ENCODE measurements at regions not wholly inside any gene's neighbourhood (a gene's known extent, or its start where the extent isn't known, plus 50 kb on each side); places are given as distances from the start of the nearest gene placed in this dataset.
A peak's percentile ranks its signal among the peaks of the same experiment; 100 is the strongest.
"Not testable (repeated sequence)": the region's sequence is repeated elsewhere in the genome, so short reads cannot be mapped to it uniquely, and the experiment has no call there.

GRCh38 chr19:20315543-20315942 is 148.5 kb downstream of the ZNF486 start:
- DNase-seq (ENCODE audit: extremely low read depth in 1 of 11, low read depth in 9 of 11, low spot score in 4 of 11): no peak

DNA sequence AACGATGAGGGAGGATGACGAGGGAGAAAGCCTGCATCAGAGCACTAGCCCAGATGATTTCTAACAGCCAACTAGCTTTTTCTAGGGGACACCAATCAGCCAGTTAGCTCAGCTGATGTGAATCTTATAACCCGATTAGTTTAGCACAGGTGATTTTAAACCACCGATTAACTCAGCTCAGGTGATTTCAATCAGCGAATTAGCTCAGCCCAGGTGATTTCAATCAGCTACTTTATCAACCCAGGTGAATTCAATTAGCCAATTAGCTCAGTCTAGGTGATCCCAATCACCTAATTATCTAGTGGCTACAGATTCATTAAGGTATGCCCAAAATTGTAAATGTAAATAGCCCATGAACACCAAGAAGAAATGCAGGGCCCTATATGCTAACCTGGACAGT is 146.9 kb downstream of the ZNF486 start:
- no peak for DNase-seq (ENCODE audit: extremely low read depth in 1 of 11, low read depth in 9 of 11, low spot score in 4 of 11)

DNA sequence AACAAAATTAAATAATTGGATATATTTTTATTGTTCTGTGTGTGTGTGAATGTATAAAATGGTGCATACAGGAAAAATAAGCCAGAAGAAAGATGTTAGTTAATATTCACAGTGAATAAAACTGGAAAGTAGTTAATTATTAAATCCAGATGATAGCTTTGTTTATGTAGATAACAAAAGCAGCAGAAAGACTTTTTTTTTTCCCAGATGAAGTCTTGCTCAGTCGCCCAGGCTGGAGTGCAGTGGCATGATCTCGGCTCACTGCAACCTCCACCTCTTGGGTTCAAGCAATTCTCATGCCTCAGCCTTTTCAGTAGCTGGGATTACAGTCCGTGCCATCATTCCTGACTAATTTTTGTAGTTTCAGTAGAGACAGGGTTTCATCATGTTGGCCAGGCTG is 140.1 kb downstream of the ZNF486 start:
- no peak for DNase-seq (ENCODE audit: extremely low read depth in 1 of 11, low read depth in 9 of 11, low spot score in 4 of 11)

DNA sequence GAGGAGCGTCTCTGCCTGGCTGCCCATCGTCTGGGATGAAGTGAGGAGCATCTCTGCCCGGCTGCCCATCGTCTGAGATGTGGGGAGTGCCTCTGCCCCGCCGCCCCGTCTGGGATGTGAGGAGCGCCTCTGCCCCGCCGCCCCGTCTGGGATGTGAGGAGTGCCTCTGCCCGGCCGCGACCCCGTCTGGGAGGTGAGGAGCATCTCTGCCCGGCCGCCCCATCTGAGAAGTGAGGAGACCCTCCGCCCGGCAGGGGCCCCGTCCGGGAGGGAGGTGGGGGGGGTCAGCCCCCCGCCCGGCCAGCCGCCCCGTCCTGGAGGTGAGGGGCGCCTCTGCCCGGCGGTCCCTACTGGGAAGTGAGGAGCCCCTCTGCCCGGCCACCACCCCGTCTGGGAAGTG is 129.3 kb downstream of the ZNF486 start:
- not testable (repeated sequence) for DNase-seq (ENCODE audit: extremely low read depth in 1 of 11, low read depth in 9 of 11, low spot score in 4 of 11)

DNA sequence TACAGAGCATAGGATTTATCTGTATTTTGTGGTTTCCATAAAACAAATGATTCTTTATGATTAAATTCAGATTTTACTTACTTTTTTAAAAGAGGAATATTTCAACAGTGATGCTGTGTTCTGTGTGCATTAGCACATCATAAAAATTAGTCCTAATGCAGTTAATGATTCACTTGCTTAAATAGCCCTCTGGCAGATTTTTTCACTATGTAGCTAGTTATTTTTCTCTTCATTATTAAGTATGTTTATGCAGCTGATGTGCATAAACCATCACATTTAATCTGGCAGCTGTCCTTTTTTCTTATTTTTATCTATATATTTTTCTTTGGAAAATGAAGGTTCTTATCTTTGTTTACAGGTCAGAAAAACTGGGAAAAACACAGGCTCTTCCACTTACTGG is 127.2 kb downstream of the ZNF486 start:
- no peak for DNase-seq (ENCODE audit: extremely low read depth in 1 of 11, low read depth in 9 of 11, low spot score in 4 of 11)

DNA sequence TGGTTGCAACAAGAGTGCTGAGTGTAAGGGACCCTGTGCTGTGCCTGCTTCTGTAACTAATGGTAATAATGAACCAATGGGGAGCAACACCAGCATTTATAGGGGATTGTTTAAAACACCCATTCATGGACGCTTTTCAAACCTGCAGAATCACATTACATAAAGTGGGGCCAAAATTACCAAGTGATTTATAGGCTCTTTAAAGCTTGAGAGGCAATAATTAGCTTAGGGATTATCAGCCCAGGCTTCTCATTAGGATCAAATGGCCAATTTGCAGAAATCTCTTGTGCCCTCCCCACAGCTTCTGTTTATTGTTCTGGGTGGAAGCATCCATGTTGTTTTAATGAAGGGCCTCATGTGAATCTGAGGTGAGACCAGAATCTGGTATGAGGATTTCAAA is 125.5 kb downstream of the ZNF486 start:
- DNase-seq (ENCODE audit: extremely low read depth in 1 of 11, low read depth in 9 of 11, low spot score in 4 of 11): not testable (repeated sequence)

DNA sequence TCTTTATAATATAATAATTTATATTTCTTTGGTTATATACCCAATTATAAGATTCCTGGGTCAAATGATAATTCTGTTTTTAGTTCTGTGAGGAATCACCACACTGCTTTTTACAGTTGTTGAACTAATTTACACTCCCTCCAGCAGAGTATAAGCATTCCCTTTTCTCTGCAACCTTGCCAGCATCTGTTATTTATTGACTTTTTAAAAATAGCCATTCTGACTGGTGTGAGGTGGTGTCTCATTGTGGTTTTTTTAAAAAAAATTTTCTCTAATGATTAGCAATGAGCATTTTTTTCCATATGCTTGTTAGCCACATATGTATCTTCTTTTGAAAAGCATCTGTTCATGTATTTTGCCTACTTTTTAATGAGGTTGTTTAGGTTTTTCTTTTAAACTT is 122.2 kb downstream of the ZNF486 start:
- DNase-seq (ENCODE audit: extremely low read depth in 1 of 11, low read depth in 9 of 11, low spot score in 4 of 11): no peak

- no peak for DNase-seq (ENCODE audit: extremely low read depth in 1 of 11, low read depth in 9 of 11, low spot score in 4 of 11)
These were observed 120.1 kb downstream of the ZNF486 start for GRCh38 chr19:20287070-20287469.

DNA sequence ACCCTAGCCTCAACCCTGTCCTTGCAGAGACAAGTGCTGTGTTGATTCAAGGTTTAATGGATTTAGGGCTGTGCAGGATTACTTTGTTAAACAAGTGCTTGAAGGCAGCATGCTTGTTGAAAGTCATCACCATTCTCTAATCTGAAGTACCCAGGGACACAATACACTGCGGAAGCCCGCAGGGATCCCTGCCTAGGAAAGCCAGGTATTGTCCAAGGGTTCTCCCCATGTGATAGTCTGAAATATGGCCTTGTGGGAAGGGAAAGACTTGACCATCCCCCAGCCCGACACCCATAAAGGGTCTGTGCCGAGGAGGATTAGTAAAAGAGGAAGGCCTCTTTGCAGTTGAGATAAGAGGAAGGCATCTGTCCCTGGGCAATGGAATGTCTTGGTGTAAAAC is 118.9 kb downstream of the ZNF486 start:
- peak in 2 of 11 donors; percentile 5 to 25 for DNase-seq (ENCODE audit: extremely low read depth in 1 of 11, low read depth in 9 of 11, low spot score in 4 of 11)

DNA sequence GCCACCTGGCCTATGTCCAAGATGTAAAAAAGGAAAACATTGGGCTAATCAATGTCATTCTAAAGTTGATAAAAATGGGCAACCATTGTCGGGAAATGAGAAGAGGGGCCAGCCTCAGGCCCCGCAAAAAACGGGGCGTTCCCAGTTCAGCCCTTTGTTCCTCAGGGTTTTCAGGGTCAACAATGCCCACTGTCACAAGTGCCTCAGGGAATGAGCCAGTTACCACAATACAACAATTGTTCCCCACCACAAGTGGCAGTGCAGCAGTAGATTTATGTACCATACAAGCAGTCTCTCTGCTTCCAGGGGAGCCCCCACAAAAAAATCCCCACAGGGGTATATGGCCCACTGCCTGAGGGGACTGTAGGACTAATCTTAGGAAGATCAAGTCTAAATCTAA is 112.5 kb downstream of the ZNF486 start:
- DNase-seq (ENCODE audit: extremely low read depth in 1 of 11, low read depth in 9 of 11, low spot score in 4 of 11): no peak

DNA sequence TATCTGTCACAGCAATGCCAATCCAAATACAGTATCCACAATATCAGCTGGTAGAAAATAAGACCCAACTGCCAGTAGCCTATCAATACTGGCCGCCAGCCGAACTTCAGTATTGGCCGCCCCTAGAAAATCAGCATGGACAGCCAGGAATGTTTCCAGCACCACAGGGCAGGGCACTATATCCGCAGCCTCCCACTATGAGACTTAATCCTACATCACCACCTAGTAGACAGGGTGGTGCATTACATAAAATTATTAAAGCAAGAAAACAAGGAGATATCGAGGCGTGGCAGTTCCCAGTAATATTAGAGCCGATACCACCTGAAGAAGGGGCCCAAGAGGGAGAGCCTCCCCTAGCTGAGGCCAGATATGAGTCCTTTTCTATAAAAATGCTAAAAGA is 111.3 kb downstream of the ZNF486 start:
- DNase-seq (ENCODE audit: extremely low read depth in 1 of 11, low read depth in 9 of 11, low spot score in 4 of 11): peak in 2 of 11 donors; percentile 15 to 46

- DNase-seq (ENCODE audit: extremely low read depth in 1 of 11, low read depth in 9 of 11, low spot score in 4 of 11): not testable (repeated sequence)
These were observed 109.7 kb downstream of the ZNF486 start for GRCh38 chr19:20276732-20277082.

DNA sequence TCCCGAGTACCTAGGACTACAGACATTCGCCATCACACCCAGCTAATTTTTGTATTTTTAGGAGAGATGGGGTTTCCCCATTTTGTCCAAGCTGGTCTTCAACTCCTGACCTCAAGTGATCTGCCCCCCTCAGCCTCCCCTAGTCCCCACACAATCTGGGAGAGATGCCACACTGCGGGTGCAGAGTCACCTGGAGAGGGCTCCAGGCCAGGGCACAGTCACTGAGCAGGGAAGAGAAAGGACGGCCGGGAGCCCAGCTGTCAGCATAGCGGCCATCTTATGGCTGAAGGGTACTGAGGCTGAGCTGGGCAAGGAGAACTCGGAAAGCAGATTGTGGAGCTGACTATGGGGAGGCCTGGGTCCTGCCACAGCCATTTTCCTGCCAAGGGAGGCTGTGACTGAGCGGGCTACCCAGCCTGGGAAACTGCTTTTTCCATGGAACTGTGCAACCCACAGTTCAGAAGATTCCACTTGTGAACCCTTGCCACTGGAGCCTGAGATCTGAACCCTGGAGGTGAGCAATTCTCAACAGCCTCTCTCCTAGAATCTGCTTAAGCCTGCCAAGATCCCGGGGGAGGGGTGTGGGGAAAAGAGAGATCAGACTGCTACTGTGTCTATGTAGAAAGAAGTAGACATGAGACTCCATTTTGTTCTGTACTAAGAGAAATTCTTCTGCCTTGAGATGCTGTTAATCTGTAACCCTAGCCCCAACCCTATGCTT is 109.2 kb downstream of the ZNF486 start:
- no peak for DNase-seq (ENCODE audit: extremely low read depth in 1 of 11, low read depth in 9 of 11, low spot score in 4 of 11)

- no peak for DNase-seq (ENCODE audit: extremely low read depth in 1 of 11, low read depth in 9 of 11, low spot score in 4 of 11)
These were observed 107.0 kb downstream of the ZNF486 start for GRCh38 chr19:20273951-20274570.

DNA sequence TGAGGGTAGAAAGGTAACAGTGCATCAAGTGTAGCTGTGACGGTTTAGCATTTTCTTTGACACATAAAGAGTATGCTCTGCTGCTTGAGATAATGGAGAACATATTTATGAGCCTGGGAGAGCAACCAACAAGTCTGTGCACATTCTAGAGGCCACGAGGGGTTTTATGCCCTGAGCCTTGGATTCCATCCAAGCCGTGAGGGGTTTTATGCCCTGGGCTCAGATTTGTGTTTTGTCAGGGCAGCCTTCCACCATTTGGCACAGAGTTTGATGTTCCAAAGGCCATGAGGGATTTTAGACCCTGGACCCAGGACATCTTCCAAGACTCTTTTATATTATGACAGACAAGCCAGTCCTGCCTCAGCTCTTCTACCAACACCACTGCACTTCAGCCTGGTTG is 106.4 kb downstream of the ZNF486 start:
- DNase-seq (ENCODE audit: extremely low read depth in 1 of 11, low read depth in 9 of 11, low spot score in 4 of 11): no peak

GRCh38 chr19:20272627-20273010 is 105.6 kb downstream of the ZNF486 start:
- not testable (repeated sequence) for DNase-seq (ENCODE audit: extremely low read depth in 1 of 11, low read depth in 9 of 11, low spot score in 4 of 11)

DNA sequence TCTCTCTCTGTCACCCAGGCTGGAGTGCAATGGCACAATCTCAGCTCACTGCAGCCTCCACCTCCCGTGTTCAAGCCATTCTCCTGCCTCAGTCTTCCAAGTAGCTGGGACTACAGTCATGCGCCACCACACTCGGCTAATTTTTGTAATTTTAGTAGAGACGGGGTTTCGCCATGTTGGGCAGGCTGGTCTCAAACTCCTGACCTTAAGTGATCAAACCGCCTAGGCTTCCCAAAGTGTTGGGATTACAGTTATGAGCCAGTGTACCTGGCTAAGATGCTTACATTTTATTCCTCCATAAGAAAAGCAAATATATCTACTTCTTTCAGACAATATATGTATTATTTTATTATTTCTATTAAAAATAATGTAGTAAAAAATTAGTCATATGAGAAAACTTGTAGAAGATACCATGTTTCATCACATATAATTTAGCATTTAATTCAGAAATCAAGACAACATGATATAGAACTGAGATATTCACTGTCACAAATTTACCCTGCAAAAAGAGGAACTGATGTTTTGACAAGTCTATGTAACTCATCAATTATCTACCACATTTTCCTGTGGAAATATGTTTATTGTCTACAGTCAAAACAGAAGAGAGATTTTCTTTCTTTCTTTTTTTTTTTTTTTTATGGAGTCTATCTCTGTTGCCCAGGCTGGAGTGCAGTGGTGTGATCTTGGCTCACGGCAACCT is 105.1 kb downstream of the ZNF486 start:
- not testable (repeated sequence) for DNase-seq (ENCODE audit: extremely low read depth in 1 of 11, low read depth in 9 of 11, low spot score in 4 of 11)

DNA sequence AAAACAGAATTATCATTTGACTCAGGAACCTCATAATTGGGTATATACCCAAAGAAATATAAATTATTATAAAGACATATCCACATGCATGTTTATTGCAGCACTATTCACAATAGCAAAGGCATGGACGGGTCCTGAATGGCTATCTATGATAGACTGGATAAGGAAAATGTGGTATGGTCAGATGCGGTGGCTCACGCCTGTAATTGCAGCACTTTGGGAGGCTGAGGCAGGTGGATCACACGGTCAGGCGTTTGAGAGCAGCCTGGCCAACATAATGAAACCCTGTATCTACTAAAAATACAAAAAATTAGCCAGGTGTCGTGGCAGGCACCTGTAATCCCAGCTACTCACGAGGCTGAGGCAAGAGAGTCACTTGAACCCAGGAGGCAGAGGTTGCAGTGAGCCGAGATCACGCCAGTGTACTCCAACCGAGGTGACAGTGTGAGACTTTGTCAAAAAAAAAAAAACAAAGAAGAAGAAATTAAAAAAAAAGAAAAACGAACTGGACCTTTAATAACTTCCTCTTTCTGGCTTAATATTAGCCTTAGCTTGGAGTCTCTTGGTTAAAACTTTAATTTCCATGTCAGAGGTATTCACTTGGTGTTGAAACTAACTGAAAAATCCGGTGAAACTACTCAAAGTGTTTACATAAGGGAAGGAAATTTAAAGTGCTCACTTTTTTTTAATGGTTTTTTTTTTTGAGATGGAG is 104.4 kb downstream of the ZNF486 start:
- DNase-seq (ENCODE audit: extremely low read depth in 1 of 11, low read depth in 9 of 11, low spot score in 4 of 11): no peak

GRCh38 chr19:20269461-20269860 is 102.4 kb downstream of the ZNF486 start:
- DNase-seq (ENCODE audit: extremely low read depth in 1 of 11, low read depth in 9 of 11, low spot score in 4 of 11): no peak

DNA sequence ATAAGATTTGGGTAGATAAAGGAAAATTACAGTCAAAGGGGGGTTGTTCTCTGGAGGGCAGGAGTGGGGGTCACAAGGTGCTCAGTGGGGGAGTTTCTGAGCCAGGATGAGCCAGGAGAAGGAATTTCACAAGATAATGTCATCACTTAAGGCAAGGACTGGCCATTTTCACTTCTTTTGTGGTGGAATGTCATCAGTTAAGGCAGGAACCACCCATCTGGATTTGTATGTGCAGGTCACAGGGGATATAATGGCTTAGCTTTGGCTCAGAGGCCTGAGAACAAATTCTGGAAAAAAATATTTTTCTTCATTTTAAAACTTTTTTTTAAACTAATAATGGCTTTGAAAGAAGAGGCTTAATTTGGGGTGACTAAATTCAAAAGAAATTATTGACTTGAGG is 94.5 kb downstream of the ZNF486 start:
- DNase-seq (ENCODE audit: extremely low read depth in 1 of 11, low read depth in 9 of 11, low spot score in 4 of 11): not testable (repeated sequence)

Data from renal cortex interstitium (tissue), 11 donors.